SU-DHL-6 (cell line): ENCODE measurements at regions not wholly inside any gene's neighbourhood (a gene's known extent, or its start where the extent isn't known, plus 50 kb on each side); places are given as distances from the start of the nearest gene placed in this dataset.

ENCODE experiments used
- EZH2phosphoT487 ChIP-seq: fragments of 200-600 bp; sonication (generic), shearing (Covaris generic); conservative IDR thresholded peaks from 2 replicates; pipeline ENCODE4 v1.6.1; 2018; ENCODE audit warnings: mild to moderate bottlenecking, antibody characterized with exemption, low read length, moderate library complexity, mixed read lengths
- TF ChIP-seq, protein P1 (sequence below): fragments of 200-600 bp; sonication (generic); IDR thresholded peaks from one replicate; pipeline ENCODE4 v1.5.1; 2017; ENCODE audit warnings: antibody characterized with exemption, mild to moderate bottlenecking, low read length, moderate library complexity; ENCODE audit not compliant: insufficient read depth, poor library complexity, severe bottlenecking

DNA sequence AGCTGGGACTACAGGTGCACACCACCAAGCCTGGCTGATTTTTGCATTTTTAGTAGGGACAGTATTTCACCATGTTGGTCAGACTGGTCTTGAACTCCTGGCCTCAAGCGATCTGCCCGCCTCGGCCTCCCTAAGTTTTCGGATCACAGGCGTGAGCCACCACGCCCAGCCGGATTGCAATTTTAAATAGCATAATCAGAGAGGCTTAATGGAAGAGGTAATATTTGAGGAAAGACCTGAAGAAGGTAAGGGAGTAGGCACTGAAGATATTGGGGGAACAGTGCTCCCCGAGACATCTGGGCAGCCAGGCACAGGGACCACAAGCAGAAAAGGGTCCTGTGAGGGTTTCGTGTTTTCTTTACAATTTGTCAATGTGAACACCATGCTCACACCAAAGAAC, 61.4 kb upstream of the USP6NL start:
- TF ChIP-seq, protein P1, sequence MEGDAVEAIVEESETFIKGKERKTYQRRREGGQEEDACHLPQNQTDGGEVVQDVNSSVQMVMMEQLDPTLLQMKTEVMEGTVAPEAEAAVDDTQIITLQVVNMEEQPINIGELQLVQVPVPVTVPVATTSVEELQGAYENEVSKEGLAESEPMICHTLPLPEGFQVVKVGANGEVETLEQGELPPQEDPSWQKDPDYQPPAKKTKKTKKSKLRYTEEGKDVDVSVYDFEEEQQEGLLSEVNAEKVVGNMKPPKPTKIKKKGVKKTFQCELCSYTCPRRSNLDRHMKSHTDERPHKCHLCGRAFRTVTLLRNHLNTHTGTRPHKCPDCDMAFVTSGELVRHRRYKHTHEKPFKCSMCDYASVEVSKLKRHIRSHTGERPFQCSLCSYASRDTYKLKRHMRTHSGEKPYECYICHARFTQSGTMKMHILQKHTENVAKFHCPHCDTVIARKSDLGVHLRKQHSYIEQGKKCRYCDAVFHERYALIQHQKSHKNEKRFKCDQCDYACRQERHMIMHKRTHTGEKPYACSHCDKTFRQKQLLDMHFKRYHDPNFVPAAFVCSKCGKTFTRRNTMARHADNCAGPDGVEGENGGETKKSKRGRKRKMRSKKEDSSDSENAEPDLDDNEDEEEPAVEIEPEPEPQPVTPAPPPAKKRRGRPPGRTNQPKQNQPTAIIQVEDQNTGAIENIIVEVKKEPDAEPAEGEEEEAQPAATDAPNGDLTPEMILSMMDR, result no peak
- no peak for TF ChIP-seq EZH2phosphoT487
